Stimulated activated CD4-positive, alpha-beta T cell treated with anti-CD3 and anti-CD28 coated beads, Interleukin-12 subunit alpha, Interleukin-12 subunit beta, amount 100 ng/mL, for 48 hours (primary cell): ENCODE measurements at regions not wholly inside any gene's neighbourhood (a gene's known extent, or its start where the extent isn't known, plus 50 kb on each side); places are given as distances from the start of the nearest gene placed in this dataset.
"Not testable (repeated sequence)": the region's sequence is repeated elsewhere in the genome, so short reads cannot be mapped to it uniquely, and the experiment has no call there.

Experiments
- DNase-seq, 3 donors: peaks; one replicate each; pipeline ENCODE4 v3.0.0-alpha.2; 2020; ENCODE audit warnings: low read depth in 2 of 3, low spot score in 1 of 3

DNA sequence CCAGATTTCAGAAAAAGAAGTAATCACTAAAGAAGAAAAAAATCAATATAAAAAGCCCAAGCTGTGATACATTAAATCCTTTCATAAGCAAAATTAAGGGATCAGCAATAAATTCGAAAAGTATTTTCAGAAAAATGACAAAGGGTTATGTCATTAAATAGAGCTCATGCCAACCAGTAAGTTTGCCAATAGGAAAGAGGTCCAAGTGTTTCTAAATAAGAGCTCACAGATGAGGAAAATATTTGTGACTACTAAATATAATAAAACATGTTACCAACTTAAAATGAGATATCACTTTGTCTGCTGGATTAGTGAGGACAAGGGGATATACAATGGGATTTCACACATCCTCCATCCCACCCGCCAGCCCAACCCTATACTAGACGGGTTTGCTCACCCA, 140.3 kb upstream of the EYA4 start:
- DNase-seq: no peak

DNA sequence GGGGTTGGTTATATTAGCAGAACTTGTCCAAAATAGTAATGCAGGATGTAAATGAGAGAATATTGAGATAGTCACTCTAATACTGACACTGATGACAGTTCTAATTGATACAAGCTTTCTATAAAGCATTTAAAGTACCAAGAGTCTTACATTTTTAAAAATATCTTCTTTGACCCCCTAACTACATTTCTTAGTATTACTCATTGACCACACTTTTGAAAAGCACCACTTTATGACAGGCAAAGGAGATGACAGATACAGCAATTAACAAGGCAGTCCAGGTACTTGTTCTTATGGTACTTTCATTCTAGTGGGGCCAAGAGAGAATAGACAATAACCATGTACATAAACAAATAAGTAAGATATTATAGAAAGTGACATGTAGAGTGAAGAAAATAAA, 139.4 kb upstream of the EYA4 start:
- DNase-seq: no peak

DNA sequence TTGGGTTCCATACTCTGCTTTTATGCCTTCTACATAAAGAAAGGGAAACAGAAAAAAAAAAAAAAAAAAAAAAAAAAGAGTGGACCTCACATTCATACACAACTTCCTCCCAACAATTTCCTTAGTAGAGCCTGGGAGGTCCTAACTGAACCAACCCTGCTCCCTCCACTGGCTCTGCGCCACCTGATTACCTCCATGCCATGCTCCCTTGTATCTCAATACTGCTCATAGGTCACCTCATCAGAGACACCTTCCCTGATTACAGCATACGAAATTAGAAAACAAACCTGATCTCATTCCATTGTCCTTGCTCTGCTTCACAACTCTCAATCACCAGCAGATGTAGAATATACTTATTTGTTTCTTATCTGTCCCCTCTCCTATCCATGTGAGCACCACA, 134.2 kb upstream of the EYA4 start:
- no peak for DNase-seq

DNA sequence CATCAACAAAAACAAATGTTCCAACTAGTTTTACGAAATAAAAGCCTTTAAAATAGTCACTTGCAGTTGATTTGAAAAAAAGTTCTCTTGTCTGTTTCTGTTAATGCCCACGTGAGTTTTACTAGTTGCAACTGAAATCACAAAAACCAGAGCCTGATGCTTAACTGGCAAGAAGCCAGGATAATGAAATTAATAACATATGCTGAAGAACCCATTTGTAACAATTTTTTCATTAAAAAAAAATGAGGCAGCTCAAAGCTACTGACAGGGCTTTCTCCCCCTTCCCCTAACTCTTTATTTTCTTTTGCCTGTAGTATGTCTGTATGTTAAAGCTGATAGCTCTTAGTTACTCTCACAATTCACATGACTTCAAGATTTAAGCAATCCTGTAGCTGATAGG, 132.7 kb upstream of the EYA4 start:
- DNase-seq: no peak

DNA sequence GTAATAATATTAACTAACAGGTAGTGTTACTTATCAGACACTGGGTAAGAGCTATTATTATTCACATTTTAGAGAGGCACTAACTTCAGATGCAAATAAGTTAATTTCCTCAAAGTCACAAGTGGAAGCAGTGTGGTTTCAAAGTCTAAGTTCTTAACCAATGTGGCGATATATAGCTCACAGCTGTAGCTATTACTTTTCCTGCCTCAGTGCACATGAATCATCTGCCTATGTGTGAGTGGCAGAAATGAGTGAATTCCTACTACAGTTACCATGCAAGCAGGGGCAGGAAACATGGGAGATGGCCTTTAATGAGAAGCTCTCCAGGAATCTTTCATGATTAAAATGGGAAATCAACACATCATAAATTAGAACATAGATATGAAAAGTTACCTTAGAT, 126.2 kb upstream of the EYA4 start:
- no peak for DNase-seq

DNA sequence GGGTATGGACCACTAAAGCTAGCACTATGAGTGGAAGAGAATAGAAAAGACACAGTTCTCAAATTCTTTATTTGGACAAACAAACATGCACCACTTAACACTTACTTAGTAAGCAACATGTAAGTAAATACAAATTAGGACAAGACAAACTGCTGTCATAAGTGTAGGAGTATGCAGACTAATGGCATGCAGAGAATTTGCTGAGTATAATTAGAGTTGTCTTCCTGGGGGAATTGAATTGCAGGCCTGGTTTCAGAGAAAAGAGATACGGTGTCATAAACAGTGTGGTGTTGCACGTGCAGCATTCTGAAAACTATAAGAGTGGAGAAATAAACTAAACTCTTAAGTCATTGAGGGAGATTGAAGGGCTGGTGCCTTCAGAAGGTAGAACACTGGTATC, 125.2 kb upstream of the EYA4 start:
- DNase-seq: no peak

DNA sequence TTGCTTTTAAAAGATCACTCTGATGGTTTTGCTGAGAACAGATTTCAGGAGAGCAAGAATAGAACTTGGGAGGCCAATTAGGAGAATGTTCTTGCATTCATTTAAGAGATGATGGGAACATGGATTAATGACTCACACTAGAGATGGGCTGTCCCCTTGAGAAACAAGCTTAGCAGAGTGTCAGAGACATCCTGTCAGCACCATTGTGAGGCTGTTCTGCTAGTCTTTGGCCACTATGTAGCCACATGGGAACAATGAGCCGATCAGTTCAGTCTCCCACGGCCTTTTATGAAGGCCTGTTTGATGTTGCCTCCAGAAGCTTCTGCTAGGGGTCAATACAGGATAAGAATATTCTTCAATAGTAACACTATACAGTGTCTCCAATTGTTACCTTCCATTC, 113.0 kb upstream of the EYA4 start:
- DNase-seq: no peak

DNA sequence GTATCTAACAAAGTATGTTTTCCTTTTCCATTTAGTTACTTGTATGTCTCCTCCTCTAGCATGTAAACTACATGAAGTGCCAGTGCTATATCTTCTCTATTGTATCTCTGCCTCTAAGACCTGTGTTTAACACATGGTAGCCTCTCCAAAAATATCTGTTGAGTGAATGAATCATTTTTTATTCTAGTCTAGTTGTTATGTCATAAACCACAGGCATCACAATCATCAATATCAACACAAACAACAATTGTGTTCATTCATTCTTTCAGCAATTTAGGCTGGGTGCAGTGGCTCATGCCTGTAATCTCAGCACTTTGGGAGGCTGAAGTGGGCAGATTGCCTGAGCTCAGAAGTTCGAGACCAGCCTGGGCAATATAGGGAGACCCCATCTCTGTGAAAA, 111.6 kb upstream of the EYA4 start:
- no peak for DNase-seq

DNA sequence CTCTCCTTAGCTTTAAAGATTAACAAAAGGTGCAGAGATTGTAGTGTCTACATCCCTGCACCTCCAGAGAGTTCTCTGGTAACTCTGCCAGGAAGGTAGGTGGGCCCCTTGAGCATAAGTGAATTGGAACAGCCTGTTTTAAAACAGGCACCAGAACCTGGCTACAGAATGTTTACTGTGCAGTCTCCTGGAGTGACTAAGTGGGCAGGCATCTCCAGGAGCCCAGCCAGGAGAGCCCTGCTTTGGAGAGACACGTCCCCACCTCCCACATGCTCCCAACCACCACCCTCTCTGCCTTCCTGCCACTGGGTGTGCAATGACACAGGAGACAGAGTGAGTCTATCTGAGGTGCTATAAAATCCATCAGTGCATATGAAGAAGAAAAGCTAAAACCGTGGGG, 110.3 kb upstream of the EYA4 start:
- no peak for DNase-seq

DNA sequence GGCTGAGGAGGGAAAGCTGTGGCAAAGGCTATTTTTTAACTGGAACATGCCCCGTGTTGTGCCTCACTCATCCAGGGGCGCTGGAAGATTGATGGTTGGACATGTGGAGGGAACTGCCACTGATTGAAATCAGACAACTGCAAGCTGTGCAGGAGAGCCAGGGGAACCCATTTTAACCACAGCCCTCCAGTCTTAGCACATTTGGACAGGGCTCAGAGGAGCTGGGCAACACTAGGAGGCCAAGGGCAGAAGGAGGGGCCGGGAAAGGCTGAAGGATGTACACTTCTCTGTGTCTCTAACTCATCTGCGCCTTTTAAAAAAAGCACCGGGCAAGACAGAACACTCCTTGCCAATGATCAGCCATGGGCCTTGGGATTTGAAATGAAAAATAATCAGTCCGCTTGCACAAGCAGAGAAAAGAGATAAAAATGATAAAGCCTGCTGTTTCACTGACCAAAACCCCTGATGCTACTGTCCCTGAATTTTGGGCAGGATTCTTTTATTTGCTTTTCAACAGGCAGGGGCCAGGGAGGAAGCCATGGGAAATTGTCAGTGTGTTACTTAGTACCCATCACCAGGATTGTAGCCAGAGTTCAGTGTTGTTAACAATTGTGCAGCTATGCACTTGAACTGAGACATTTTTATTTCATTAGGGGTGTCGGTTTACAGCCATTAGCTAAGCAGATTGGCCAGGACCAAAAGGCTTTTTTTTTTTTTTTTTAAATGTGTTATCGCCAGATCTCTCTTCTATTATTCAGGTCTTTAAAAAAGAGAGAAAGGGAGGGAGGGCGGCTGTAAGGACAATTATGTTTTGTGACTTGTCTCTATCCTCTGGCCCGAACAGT, 109.3 kb upstream of the EYA4 start:
- no peak for DNase-seq

DNA sequence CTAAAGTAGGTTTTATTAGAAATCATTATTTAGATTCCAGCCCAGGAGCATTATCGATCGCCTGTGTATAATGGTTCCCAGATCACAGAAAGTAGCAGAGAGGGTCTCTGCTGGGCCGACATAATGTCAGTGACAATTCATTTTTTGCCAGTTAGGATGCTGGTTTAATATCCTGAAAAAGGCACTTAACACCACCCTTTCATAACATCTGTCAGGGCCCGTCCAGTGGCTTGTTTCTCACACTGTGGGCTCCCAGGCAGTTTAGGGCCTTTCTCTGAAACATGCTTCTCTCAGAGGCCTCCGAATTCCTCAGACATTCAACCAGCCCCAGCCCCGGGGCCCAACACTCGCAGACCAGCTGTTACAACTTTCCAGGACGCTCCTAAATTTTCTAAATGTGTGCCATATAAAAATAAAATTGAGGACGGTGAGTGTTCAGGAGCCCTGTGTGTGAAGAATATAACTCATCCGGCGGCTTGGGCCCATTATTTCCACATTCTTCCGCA, 108.6 kb upstream of the EYA4 start:
- no peak for DNase-seq

DNA sequence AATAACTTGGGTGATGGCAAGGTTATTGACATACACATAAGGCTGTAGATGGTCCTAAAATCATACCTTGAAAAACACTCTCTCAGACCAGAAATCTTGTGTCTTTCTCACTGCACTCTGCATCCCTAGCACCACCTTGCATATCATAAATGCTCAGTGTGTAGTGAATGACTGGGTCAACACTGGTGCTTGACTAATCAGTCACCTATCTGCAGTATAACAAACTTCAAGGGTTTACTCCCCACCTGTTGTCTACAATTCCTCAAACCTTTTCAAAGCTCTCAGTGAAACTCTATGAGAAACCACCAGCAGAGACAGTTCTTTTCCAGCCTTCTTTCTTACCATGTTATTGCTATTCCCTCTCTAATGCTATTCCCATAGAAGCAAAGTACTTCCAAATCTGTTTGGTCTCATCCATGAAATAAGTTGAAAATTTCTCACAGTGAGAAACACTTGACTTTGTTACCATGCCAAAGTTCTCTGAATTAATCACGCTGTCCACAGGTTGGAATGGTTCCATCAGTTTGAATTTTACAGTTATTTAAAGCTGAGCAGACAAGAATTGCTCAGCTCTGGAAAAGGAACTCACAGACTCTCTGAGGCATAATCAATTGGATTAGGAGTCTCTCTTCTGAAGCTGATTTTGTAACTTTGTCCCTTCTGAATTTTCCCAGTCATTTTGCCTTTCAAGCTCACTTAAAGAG, 104.8 kb upstream of the EYA4 start:
- no peak for DNase-seq

DNA sequence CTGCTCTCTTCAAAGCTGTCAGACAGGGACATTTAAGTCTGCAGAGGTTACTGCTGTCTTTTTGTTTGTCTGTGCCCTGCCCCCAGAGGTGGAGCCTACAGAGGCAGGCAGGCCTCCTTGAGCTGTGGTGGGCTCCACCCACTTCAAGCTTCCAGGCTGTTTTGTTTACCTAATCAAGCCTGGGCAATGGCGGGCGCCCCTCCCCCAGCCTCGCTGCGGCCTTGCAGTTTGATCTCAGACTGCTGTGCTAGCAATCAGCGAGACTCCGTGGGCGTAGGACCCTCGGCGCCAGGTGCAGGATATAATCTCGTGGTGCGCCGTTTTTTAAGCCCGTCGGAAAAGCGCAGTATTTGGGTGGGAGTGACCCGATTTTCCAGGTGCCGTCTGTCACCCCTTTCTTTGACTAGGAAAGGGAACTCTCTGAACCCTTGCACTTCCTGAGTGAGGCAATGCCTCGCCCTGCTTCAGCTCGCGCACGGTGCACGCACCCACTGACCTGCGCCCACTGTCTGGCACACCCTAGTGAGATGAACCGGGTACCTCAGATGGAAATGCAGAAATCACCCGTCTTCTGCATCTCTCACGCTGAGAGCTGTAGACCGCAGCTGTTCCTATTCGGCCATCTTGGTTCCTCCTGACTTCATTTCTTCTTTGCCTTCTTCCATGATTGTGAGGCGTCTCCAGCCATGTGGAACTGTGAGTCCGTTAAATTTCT, 93.5 kb upstream of the EYA4 start:
- DNase-seq: not testable (repeated sequence)

DNA sequence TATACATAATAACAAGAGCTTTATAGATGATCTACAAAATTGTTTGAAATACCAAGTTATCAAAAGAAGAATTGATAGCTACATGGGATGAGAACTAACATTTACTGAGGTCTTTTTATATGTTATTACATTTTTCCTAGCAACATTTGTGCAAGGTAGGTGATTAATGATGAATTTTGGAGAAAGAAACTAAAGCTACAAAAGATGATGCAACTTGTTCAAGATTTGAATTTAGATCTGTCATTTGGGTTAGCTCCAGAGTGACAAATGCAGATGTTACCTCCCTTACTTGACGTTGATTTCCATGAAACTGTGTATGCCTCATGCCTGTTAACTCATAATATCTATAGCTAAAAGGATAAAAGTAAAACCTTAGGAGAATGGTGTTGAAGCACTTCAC, 84.5 kb upstream of the EYA4 start:
- DNase-seq: no peak

DNA sequence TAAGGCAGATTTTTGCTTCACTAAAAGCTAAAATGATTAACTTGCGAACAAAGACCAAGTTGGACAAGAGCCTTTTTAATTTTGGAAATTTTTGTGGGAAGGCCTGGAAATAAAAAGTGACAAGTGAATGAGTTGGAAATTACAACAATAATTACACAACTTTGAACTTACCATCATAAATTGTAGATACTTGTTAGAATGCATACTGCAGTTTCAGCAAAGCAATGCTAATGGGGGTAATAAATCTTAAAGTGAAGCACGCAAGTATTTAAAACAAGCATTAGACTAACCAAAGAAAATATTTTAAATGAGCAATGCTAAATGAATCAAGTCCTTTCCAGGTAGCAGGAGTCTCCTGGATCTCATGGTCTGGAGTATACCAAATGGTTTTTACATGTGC, 83.2 kb upstream of the EYA4 start:
- no peak for DNase-seq

DNA sequence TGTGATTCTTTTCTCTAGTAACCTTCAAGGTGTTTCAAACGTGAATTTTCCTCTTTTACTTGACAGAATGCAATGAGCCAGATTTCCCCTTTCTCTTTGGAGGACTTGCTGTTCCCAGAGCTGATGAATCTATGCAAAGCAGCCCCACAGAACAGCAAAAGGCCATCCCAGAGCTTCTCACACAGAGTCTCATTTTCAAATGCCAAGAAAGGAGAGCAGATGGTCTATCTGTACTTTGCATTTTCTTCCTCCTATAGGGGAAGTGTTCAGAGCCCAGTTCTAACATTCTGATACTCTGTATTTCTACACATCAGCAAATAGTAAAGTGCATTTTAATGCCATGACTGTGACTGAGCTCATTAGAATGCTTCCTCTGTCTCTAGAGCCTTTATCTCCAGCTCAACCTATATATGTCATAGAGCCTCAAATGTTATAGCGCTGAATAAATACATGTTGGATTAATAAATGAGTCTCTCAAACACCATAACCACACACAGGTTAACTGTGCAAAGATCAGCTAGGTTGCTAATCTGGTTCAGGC, 81.8 kb upstream of the EYA4 start:
- no peak for DNase-seq

DNA sequence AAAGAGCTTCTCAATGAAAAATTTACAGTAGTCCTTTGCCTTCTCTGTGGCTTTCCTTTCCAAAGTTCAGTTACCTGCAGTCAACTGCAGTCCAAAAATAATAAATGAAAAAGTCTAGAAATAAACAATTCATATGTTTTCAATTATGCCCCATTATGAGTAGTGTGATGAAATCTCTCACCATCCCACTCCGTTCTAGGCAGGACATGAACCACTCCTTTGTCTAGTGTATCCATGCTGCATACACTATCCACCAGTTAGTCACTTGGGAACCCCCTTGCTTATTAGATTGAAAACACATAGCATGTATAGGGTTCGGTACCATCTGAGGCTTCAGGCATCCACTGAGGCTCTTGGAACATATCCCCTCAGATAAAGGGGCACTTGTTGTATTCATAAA, 80.6 kb upstream of the EYA4 start:
- DNase-seq: no peak

DNA sequence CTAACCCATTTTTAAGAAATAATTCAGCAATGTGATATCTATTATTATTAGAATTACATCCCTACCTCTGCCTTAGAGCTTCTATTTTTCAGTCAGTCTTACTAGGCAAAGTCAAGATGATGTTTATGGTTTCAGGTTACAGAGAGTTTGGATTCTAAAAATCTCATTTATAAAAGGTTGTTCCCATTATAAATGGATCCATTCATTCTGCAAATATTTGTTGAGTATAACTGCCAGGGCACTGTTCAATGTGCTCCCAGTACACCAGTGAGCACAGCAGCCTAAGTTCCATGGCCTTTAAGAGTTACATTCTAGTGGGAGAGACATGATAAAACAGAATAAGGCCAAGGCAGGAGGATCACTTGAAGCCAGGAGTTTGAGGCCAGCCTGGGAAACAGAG, 75.9 kb upstream of the EYA4 start:
- no peak for DNase-seq

DNA sequence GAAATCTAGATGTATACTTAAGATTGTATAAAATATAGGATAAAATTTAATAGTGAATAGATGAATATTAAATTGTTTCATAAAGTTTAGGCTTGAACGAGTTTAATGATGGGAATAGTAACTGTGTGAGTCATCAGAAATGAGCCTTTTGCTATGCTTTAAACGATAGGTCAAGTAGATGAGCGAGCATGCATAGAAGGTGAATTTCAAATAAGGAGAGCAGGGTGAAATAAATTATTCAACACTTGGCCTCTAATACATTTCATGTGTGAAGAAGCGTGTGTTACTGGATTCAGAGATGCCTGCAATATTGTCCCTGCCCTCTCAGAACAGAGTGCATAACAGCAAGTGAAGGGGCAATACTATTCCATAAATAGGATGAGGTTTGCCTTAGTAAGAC, 74.4 kb upstream of the EYA4 start:
- DNase-seq: no peak

DNA sequence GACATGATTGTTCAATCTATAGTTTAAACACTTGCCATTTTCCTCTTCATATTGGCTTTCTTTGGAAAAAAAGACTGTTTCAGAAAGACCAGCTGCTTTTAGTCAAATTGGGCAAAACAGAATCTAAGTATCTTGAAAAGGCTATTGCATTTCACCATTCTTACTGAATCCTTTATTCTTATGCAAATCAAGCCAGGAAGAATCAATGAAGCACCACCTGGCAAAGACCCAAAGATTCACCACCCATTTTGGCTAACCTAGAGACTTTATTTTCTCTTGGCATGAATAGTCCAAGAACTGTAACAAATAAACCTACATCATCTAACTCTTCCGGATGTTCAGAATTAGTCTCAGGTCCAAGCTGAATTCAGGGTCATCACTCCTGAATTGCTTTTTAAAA, 71.3 kb upstream of the EYA4 start:
- no peak for DNase-seq

DNA sequence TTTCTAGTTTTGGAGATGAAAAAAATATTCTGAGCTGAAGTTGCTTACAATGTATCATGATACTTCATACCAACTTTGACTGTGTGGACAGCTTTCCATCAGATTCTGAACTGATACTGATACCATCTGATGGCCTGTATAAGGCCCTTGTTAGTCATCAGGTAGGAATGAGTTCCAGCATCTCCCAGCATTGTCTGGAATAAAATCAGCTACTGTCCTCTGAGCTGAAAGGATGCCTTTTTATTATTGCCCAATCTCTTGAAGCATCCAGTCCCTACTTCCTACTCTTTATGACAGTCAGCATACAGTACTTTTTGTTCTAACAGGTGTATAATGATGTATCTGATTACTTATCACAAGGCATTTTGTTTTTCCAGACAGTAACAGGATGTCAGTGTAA, 70.6 kb upstream of the EYA4 start:
- no peak for DNase-seq
